GM20000 (cell line): ENCODE measurements at regions not wholly inside any gene's neighbourhood (a gene's known extent, or its start where the extent isn't known, plus 50 kb on each side); places are given as distances from the start of the nearest gene placed in this dataset.

Source experiments
- DNase-seq: peaks from one replicate; pipeline ENCODE4 v3.0.0; 2012; ENCODE audit warnings: low spot score
- CTCF ChIP-seq: IDR thresholded peaks from 2 replicates; pipeline ENCODE4 v1.5.1; 2012; ENCODE audit warnings: mild to moderate bottlenecking, control low read depth; ENCODE audit errors: extremely low read depth, missing control alignments

GRCh38 chr16:61544165-61544564 lies 492.1 kb downstream of the CDH8 start:
- no peak for DNase-seq
- TF ChIP-seq CTCF = no peak

- no peak for TF ChIP-seq CTCF
- no peak for DNase-seq
Observed at GRCh38 chr16:61540216-61540615, 496.0 kb downstream of the CDH8 start.

- TF ChIP-seq CTCF = no peak
- DNase-seq = no peak
Observed at GRCh38 chr16:61530697-61531096, 505.5 kb downstream of the CDH8 start.

GRCh38 chr16:61500851-61501250 lies 535.4 kb downstream of the CDH8 start:
- DNase-seq = no peak
- TF ChIP-seq CTCF = no peak

- TF ChIP-seq CTCF = no peak
- DNase-seq = no peak
Observed at GRCh38 chr16:61480250-61480649, 556.0 kb downstream of the CDH8 start.

- no peak for TF ChIP-seq CTCF
- no peak for DNase-seq
Observed at GRCh38 chr16:61471737-61472136, 564.5 kb downstream of the CDH8 start.

GRCh38 chr16:61471023-61471422 lies 565.2 kb downstream of the CDH8 start:
- no peak for DNase-seq
- TF ChIP-seq CTCF = no peak
